WTC11 (cell line): ENCODE measurements at regions not wholly inside any gene's neighbourhood (a gene's known extent, or its start where the extent isn't known, plus 50 kb on each side); places are given as distances from the start of the nearest gene placed in this dataset.
"Not testable (repeated sequence)": the region's sequence is repeated elsewhere in the genome, so short reads cannot be mapped to it uniquely, and the experiment has no call there.

Source experiments
- CTCF ChIP-seq: fragments of 200-600 bp; IDR thresholded peaks from 2 replicates; pipeline ENCODE4 v1.8.0; 2022; ENCODE audit warnings: antibody characterized with exemption
- FOXP4 ChIP-seq: sonication (generic); formaldehyde crosslinking; IDR thresholded peaks from 2 replicates; pipeline ENCODE4 v1.8.0; 2022; ENCODE audit warnings: mild to moderate bottlenecking, missing genetic modification reagents
- NR3C1 ChIP-seq: sonication (generic); formaldehyde crosslinking; conservative IDR thresholded peaks from 2 replicates; pipeline ENCODE4 v1.8.1; 2023; ENCODE audit warnings: low read depth, mild to moderate bottlenecking, missing genetic modification reagents
- ZNF671 ChIP-seq: fragments of 250-450 bp; sonication (Bioruptor Pico); IDR thresholded peaks from 2 replicates; pipeline ENCODE4 v1.8.0; 2021; ENCODE audit warnings: mild to moderate bottlenecking
- TF ChIP-seq, protein P1 (sequence below): sonication (generic); formaldehyde crosslinking; IDR thresholded peaks from 2 replicates; pipeline ENCODE4 v1.8.1; 2023; ENCODE audit warnings: mild to moderate bottlenecking, missing genetic modification reagents, borderline replicate concordance
- TF ChIP-seq, protein P2 (sequence below): sonication (generic); formaldehyde crosslinking; conservative IDR thresholded peaks from 2 replicates; pipeline ENCODE4 v1.8.1; 2022; ENCODE audit warnings: mild to moderate bottlenecking, missing genetic modification reagents

- TF ChIP-seq CTCF; ZNF671 (CRISPR knock-in tag); NR3C1; FOXP4 (CRISPR knock-in tag): not testable (repeated sequence)
- TF ChIP-seq, protein P1, sequence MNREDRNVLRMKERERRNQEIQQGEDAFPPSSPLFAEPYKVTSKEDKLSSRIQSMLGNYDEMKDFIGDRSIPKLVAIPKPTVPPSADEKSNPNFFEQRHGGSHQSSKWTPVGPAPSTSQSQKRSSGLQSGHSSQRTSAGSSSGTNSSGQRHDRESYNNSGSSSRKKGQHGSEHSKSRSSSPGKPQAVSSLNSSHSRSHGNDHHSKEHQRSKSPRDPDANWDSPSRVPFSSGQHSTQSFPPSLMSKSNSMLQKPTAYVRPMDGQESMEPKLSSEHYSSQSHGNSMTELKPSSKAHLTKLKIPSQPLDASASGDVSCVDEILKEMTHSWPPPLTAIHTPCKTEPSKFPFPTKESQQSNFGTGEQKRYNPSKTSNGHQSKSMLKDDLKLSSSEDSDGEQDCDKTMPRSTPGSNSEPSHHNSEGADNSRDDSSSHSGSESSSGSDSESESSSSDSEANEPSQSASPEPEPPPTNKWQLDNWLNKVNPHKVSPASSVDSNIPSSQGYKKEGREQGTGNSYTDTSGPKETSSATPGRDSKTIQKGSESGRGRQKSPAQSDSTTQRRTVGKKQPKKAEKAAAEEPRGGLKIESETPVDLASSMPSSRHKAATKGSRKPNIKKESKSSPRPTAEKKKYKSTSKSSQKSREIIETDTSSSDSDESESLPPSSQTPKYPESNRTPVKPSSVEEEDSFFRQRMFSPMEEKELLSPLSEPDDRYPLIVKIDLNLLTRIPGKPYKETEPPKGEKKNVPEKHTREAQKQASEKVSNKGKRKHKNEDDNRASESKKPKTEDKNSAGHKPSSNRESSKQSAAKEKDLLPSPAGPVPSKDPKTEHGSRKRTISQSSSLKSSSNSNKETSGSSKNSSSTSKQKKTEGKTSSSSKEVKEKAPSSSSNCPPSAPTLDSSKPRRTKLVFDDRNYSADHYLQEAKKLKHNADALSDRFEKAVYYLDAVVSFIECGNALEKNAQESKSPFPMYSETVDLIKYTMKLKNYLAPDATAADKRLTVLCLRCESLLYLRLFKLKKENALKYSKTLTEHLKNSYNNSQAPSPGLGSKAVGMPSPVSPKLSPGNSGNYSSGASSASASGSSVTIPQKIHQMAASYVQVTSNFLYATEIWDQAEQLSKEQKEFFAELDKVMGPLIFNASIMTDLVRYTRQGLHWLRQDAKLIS (CRISPR knock-in tag): not testable (repeated sequence)
- TF ChIP-seq, protein P2, sequence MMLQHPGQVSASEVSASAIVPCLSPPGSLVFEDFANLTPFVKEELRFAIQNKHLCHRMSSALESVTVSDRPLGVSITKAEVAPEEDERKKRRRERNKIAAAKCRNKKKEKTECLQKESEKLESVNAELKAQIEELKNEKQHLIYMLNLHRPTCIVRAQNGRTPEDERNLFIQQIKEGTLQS (CRISPR knock-in tag): not testable (repeated sequence)
Measured at GRCh38 chr14:55796513-55796912, 216.5 kb downstream of the KTN1 start.
